ENCODE measurements at regions not wholly inside any gene's neighbourhood (a gene's known extent, or its start where the extent isn't known, plus 50 kb on each side); places are given as distances from the start of the nearest gene placed in this dataset.

GRCh38 chr9:25284365-25284764 lies 393.9 kb downstream of the TUSC1 start:
- DNase-seq (ENCODE audit: low spot score), result no peak
- no peak overlapping the region for H3K27ac Mint-ChIP-seq (ENCODE audit: unreplicated experiment)
- H3K4me1 Mint-ChIP-seq (ENCODE audit: low read depth), result no peaks in the 10 kb centered on the region
- H3K4me3 Mint-ChIP-seq (ENCODE audit: unreplicated experiment), result no peak overlapping the region
- no peaks in the 10 kb centered on the region for H3K9me3 Mint-ChIP-seq (ENCODE audit: low read depth)
- H3K27me3 Mint-ChIP-seq (ENCODE audit: low read depth), result no peaks in the 10 kb centered on the region
- TF ChIP-seq CTCF (IDR thresholded peaks at IDR 0.05), result no peak
- H3K36me3 Mint-ChIP-seq (ENCODE audit: low read depth), result no peaks in the 10 kb centered on the region

DNA sequence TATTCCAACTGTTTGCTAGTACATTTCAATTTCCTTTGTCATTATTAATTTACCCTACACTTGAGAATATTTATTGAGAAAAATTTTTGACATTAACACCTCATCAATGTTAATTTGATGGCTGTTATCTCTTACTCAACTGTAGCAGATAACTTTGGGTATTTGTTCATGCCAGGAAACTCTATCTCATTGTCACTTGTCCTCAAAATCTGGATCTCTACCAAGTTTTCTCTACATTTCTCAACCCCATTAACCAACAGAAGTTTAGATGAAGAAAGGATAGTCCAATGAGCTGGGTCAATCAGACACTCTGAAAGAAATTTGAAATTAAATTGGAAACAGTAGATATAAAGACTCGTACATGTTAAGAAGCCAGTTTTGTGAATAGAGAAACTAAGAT lies 395.3 kb downstream of the TUSC1 start:
- no peaks in the 10 kb centered on the region for H3K4me1 Mint-ChIP-seq (ENCODE audit: low read depth)
- H3K9me3 Mint-ChIP-seq (ENCODE audit: low read depth), result no peaks in the 10 kb centered on the region
- no peak overlapping the region for H3K27ac Mint-ChIP-seq (ENCODE audit: unreplicated experiment)
- no peaks in the 10 kb centered on the region for H3K27me3 Mint-ChIP-seq (ENCODE audit: low read depth)
- no peak overlapping the region for H3K4me3 Mint-ChIP-seq (ENCODE audit: unreplicated experiment)
- no peaks in the 10 kb centered on the region for H3K36me3 Mint-ChIP-seq (ENCODE audit: low read depth)
- no peak for TF ChIP-seq CTCF (IDR thresholded peaks at IDR 0.05)
- no peak for DNase-seq (ENCODE audit: low spot score)

DNA sequence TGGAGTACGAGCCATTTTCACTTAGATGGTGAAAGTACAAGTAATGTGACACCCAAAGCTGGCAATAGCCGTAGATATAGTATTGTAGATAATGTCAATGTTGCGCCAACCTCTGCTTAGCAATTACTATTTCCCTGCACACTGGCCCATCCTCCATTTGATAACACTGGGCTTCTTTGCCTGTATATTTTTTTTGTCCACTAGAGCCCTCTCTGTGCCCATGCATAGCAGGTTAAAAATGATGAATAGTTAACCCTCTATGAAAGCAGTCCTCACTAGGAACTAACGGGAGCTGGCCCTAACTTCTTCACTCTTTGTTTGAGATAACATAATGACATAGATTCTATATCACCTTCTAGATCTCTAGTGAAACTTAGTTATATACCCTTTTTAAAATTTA lies 416.8 kb downstream of the TUSC1 start:
- Mint-ChIP-seq H3K36me3 (ENCODE audit: low read depth) (no peaks in the 10 kb centered on the region), H3K4me3 (ENCODE audit: unreplicated experiment) (no peak overlapping the region), H3K27ac (ENCODE audit: unreplicated experiment) (no peak overlapping the region), H3K4me1 (ENCODE audit: low read depth) (no peaks in the 10 kb centered on the region), H3K27me3 (ENCODE audit: low read depth) (peaks cover 4% of the 10 kb centered on the region), H3K9me3 (ENCODE audit: low read depth) (no peaks in the 10 kb centered on the region)
- DNase-seq (ENCODE audit: low spot score), result no peak
- TF ChIP-seq CTCF (IDR thresholded peaks at IDR 0.05), result no peak

GRCh38 chr9:25260046-25260445 lies 418.2 kb downstream of the TUSC1 start:
- Mint-ChIP-seq H3K27ac (ENCODE audit: unreplicated experiment) (no peak overlapping the region), H3K36me3 (ENCODE audit: low read depth) (no peaks in the 10 kb centered on the region), H3K9me3 (ENCODE audit: low read depth) (no peaks in the 10 kb centered on the region), H3K4me3 (ENCODE audit: unreplicated experiment) (no peak overlapping the region), H3K4me1 (ENCODE audit: low read depth) (no peaks in the 10 kb centered on the region), H3K27me3 (ENCODE audit: low read depth) (peaks cover 4% of the 10 kb centered on the region)
- no peak for TF ChIP-seq CTCF (IDR thresholded peaks at IDR 0.05)
- DNase-seq (ENCODE audit: low spot score), result no peak

- no peaks in the 10 kb centered on the region for H3K27me3 Mint-ChIP-seq (ENCODE audit: low read depth)
- H3K4me1 Mint-ChIP-seq (ENCODE audit: low read depth), result no peaks in the 10 kb centered on the region
- no peaks in the 10 kb centered on the region for H3K36me3 Mint-ChIP-seq (ENCODE audit: low read depth)
Observed at GRCh38 chr9:25255216-25255615, 423.0 kb downstream of the TUSC1 start.

More at GRCh38 chr9:25255216-25255615, 423.0 kb downstream of the TUSC1 start:
- Mint-ChIP-seq H3K27ac (ENCODE audit: unreplicated experiment) (no peak overlapping the region), H3K4me3 (ENCODE audit: unreplicated experiment) (no peak overlapping the region), H3K9me3 (ENCODE audit: low read depth) (no peaks in the 10 kb centered on the region)
- DNase-seq (ENCODE audit: low spot score), result no peak
- TF ChIP-seq CTCF (IDR thresholded peaks at IDR 0.05), result no peak
